ENCODE measurements at regions not wholly inside any gene's neighbourhood (a gene's known extent, or its start where the extent isn't known, plus 50 kb on each side); places are given as distances from the start of the nearest gene placed in this dataset.

GRCh38 chr2:234770031-234770506, 181.7 kb upstream of the SH3BP4 start:
- Histone ChIP-seq H3K4me3 (no peak overlapping the region), H3K27me3 (no peaks in the 10 kb centered on the region), H3K4me1 (peaks cover 24% of the 10 kb centered on the region), H3K27ac (peak overlapping the region; percentile 44), H3K9me3 (no peaks in the 10 kb centered on the region), H3K36me3 (no peaks in the 10 kb centered on the region)
- DNase-seq (ENCODE audit: extremely low spot score in 2 of 2), result no peak
- intact Hi-C loops (cut with DNase I), result no loop called here
- TF ChIP-seq POLR2AphosphoS5 (IDR thresholded peaks at IDR 0.05; ENCODE audit: insufficient read depth in 1 of 2, low read depth in 1 of 2) (no peak), POLR2A (IDR thresholded peaks at IDR 0.05) (no peak)
- TF ChIP-seq, protein P1, sequence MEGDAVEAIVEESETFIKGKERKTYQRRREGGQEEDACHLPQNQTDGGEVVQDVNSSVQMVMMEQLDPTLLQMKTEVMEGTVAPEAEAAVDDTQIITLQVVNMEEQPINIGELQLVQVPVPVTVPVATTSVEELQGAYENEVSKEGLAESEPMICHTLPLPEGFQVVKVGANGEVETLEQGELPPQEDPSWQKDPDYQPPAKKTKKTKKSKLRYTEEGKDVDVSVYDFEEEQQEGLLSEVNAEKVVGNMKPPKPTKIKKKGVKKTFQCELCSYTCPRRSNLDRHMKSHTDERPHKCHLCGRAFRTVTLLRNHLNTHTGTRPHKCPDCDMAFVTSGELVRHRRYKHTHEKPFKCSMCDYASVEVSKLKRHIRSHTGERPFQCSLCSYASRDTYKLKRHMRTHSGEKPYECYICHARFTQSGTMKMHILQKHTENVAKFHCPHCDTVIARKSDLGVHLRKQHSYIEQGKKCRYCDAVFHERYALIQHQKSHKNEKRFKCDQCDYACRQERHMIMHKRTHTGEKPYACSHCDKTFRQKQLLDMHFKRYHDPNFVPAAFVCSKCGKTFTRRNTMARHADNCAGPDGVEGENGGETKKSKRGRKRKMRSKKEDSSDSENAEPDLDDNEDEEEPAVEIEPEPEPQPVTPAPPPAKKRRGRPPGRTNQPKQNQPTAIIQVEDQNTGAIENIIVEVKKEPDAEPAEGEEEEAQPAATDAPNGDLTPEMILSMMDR (IDR thresholded peaks at IDR 0.05), result no peak

GRCh38 chr2:234768608-234769196, 183.1 kb upstream of the SH3BP4 start:
- intact Hi-C loops (cut with DNase I), result no loop called here
- Histone ChIP-seq H3K4me3 (no peak overlapping the region), H3K27me3 (no peaks in the 10 kb centered on the region), H3K9me3 (no peaks in the 10 kb centered on the region), H3K36me3 (no peaks in the 10 kb centered on the region), H3K4me1 (peaks cover 24% of the 10 kb centered on the region), H3K27ac (peak overlapping the region; percentile 44)
- no peak for DNase-seq (ENCODE audit: extremely low spot score in 2 of 2)
- TF ChIP-seq, protein P1 (IDR thresholded peaks at IDR 0.05), result no peak
- TF ChIP-seq POLR2A (IDR thresholded peaks at IDR 0.05) (no peak), POLR2AphosphoS5 (IDR thresholded peaks at IDR 0.05; ENCODE audit: insufficient read depth in 1 of 2, low read depth in 1 of 2) (no peak)

- TF ChIP-seq POLR2A (IDR thresholded peaks at IDR 0.05) (no peak), POLR2AphosphoS5 (IDR thresholded peaks at IDR 0.05; ENCODE audit: insufficient read depth in 1 of 2, low read depth in 1 of 2) (no peak)
- TF ChIP-seq, protein P1 (IDR thresholded peaks at IDR 0.05), result no peak
- Histone ChIP-seq H3K36me3 (no peaks in the 10 kb centered on the region), H3K27ac (no peak overlapping the region), H3K27me3 (no peaks in the 10 kb centered on the region), H3K4me3 (no peak overlapping the region), H3K9me3 (no peaks in the 10 kb centered on the region), H3K4me1 (peaks cover 12% of the 10 kb centered on the region)
- DNase-seq (ENCODE audit: extremely low spot score in 2 of 2), result no peak
- intact Hi-C loops (cut with DNase I), result no loop called here
Measured at GRCh38 chr2:234765279-234765678, 186.5 kb upstream of the SH3BP4 start.

DNA sequence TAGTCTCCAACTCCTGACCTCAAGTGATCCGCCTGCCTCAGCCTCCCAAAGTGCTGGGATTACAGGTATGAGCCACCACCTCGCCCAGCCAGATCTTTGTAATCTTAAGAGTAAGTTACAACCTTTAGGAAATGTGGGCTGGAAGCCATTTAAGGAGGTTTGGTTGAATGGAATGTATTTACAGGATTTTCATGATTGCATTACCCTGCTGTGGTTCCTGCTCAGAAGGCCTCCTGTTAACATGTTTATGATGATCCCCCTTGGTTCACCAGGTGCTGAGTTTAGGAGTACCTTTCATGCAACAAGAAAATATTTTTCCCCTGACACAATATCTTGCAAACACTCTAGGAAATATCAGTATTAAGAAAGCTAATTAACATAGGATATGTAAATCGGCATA, 187.4 kb upstream of the SH3BP4 start:
- Histone ChIP-seq H3K27ac (no peak overlapping the region), H3K36me3 (no peaks in the 10 kb centered on the region), H3K4me1 (peaks cover 6% of the 10 kb centered on the region), H3K9me3 (no peaks in the 10 kb centered on the region), H3K27me3 (no peaks in the 10 kb centered on the region), H3K4me3 (no peak overlapping the region)
- intact Hi-C loops (cut with DNase I), result no loop called here
- no peak for TF ChIP-seq POLR2AphosphoS5 (IDR thresholded peaks at IDR 0.05; ENCODE audit: insufficient read depth in 1 of 2, low read depth in 1 of 2)
- TF ChIP-seq, protein P1 (IDR thresholded peaks at IDR 0.05), result no peak
- TF ChIP-seq POLR2A (IDR thresholded peaks at IDR 0.05), result no peak
- DNase-seq (ENCODE audit: extremely low spot score in 2 of 2), result no peak

GRCh38 chr2:234763002-234763873, 188.6 kb upstream of the SH3BP4 start:
- Histone ChIP-seq H3K27ac (no peak overlapping the region), H3K4me1 (no peaks in the 10 kb centered on the region), H3K9me3 (no peaks in the 10 kb centered on the region), H3K27me3 (no peaks in the 10 kb centered on the region), H3K4me3 (no peak overlapping the region), H3K36me3 (no peaks in the 10 kb centered on the region)
- DNase-seq (ENCODE audit: extremely low spot score in 2 of 2), result no peak
- TF ChIP-seq, protein P1 (IDR thresholded peaks at IDR 0.05), result no peak
- TF ChIP-seq POLR2AphosphoS5 (IDR thresholded peaks at IDR 0.05; ENCODE audit: insufficient read depth in 1 of 2, low read depth in 1 of 2) (no peak), POLR2A (IDR thresholded peaks at IDR 0.05) (no peak)
- intact Hi-C loops (cut with DNase I), result no loop called here

All from vagina (tissue), 2 donors.